Vagina (tissue), 2 donors: ENCODE measurements at regions not wholly inside any gene's neighbourhood (a gene's known extent, or its start where the extent isn't known, plus 50 kb on each side); places are given as distances from the start of the nearest gene placed in this dataset.

Experiments
- POLR2A ChIP-seq, 2 donors: fragments of 450-650 bp; IDR thresholded peaks; one replicate each; pipeline ENCODE4 v1.6.1; 2017; ENCODE audit warnings: antibody characterized with exemption in 2 of 2, mild to moderate bottlenecking in 2 of 2, moderate library complexity in 2 of 2
- POLR2AphosphoS5 ChIP-seq, 2 donors: sonication (generic); formaldehyde crosslinking; IDR thresholded peaks; one replicate each; pipeline ENCODE4 v1.9.0; 2017; ENCODE audit warnings: antibody characterized with exemption in 2 of 2, mild to moderate bottlenecking in 2 of 2, low read depth in 1 of 2; ENCODE audit not compliant: insufficient read depth in 1 of 2
- TF ChIP-seq, protein P1 (sequence below), 3 experiments: fragments of 450-650 bp in 2 of 3; fragments of 200-600 bp in 1 of 3; sonication (generic) in 1 of 3; IDR thresholded peaks; one replicate each; pipeline ENCODE4 v1.5.1; 2017 to 2019; ENCODE audit warnings: antibody characterized with exemption in 3 of 3, mild to moderate bottlenecking in 2 of 3, moderate library complexity in 2 of 3

DNA sequence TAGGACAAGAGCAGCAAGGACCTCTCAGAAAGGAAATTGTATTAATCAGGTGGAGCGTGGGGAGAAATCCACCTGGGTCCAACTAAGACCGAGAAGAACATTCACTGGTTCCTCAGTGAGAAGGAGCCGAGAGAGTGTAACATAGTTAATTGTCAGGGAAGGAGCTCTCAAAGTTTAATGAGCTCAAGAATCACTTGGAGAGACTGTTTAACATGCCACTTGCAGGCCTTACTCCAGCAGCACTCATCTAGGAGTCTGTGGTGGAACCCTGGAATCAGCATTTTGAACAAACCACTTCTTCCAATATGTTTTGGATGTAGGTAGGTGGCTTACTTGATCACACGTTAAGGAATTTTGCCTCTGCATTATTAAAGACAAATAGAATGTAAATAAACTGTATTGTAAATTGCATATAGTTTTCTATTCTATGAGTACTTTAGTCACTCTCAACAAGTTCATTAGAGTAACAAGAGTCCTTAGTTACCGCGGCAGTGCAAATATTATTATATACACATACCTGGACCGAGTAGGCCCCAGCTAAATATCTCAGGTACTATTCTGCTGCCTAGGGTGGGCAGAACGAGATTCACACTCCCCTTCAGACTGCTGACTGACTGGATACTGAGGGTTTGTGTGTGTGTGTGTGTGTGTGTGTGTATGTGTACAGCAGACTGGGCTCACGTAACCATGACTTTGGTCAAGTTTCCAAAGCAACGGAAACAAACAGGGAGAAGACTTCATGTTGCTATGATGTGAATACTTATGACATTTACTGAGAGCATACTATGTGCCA lies 203.2 kb upstream of the USP24 start:
- TF ChIP-seq, protein P1, sequence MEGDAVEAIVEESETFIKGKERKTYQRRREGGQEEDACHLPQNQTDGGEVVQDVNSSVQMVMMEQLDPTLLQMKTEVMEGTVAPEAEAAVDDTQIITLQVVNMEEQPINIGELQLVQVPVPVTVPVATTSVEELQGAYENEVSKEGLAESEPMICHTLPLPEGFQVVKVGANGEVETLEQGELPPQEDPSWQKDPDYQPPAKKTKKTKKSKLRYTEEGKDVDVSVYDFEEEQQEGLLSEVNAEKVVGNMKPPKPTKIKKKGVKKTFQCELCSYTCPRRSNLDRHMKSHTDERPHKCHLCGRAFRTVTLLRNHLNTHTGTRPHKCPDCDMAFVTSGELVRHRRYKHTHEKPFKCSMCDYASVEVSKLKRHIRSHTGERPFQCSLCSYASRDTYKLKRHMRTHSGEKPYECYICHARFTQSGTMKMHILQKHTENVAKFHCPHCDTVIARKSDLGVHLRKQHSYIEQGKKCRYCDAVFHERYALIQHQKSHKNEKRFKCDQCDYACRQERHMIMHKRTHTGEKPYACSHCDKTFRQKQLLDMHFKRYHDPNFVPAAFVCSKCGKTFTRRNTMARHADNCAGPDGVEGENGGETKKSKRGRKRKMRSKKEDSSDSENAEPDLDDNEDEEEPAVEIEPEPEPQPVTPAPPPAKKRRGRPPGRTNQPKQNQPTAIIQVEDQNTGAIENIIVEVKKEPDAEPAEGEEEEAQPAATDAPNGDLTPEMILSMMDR (IDR thresholded peaks at IDR 0.05) = no peak
- TF ChIP-seq POLR2A (IDR thresholded peaks at IDR 0.05) (no peak), POLR2AphosphoS5 (IDR thresholded peaks at IDR 0.05; ENCODE audit: insufficient read depth in 1 of 2, low read depth in 1 of 2) (no peak)
